GM23248 (cell line): ENCODE measurements at regions not wholly inside any gene's neighbourhood (a gene's known extent, or its start where the extent isn't known, plus 50 kb on each side); places are given as distances from the start of the nearest gene placed in this dataset.

Source experiments
- EZH2 ChIP-seq: fragments of 200-600 bp; sonication (generic); IDR thresholded peaks from 2 replicates; pipeline ENCODE4 v1.6.1; 2018; ENCODE audit warnings: antibody characterized with exemption, mild to moderate bottlenecking; ENCODE audit not compliant: insufficient read depth, poor library complexity, severe bottlenecking
- EZH2phosphoT487 ChIP-seq: fragments of 200-600 bp; sonication (generic); IDR thresholded peaks from 2 replicates; pipeline ENCODE4 v1.6.1; 2018; ENCODE audit warnings: antibody characterized with exemption, moderate library complexity, mild to moderate bottlenecking, low read depth; ENCODE audit not compliant: insufficient read depth

DNA sequence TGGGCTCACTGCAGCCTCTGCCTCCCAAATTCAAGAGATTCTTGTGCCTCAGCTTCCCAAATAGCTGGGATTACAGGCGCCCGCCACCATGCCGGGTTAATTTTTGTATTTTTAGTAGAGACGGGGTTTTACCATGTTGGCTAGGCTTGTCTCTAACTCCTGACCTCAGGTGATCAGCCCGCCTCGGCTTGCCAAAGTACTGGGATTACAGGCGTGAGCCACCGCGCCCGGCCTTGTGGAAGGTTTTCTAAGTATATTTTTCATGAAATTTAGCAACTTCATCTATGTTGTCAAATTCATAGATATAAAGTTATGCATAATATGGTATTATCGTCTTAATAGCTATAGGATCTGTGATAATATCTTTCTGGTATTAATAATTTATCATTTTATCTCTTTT is 275.6 kb upstream of the GRM7 start:
- TF ChIP-seq EZH2phosphoT487 (no peak), EZH2 (no peak)
